ENCODE measurements at regions not wholly inside any gene's neighbourhood (a gene's known extent, or its start where the extent isn't known, plus 50 kb on each side); places are given as distances from the start of the nearest gene placed in this dataset.
"Not testable (repeated sequence)": the region's sequence is repeated elsewhere in the genome, so short reads cannot be mapped to it uniquely, and the experiment has no call there.

- DNase-seq (ENCODE audit: low spot score) (no peak), ATAC-seq (ENCODE audit: low read depth) (no peak)
- Histone ChIP-seq H3K4me3 (ENCODE audit: severe bottlenecking) (no peak overlapping the region), H3K9me3 (ENCODE audit: severe bottlenecking) (no peaks in the 10 kb centered on the region), H3K27me3 (ENCODE audit: insufficient read depth, poor library complexity, severe bottlenecking) (no peaks in the 10 kb centered on the region), H3K36me3 (ENCODE audit: low read depth) (no peaks in the 10 kb centered on the region), H3K27ac (ENCODE audit: poor library complexity, severe bottlenecking) (no peak overlapping the region), H3K4me1 (ENCODE audit: insufficient read depth, poor library complexity, severe bottlenecking) (no peaks in the 10 kb centered on the region)
- TF ChIP-seq CTCF (IDR thresholded peaks at IDR 0.05; ENCODE audit: poor library complexity, severe bottlenecking): no peak
These were observed 488.7 kb downstream of the OMA1 start for GRCh38 chr1:58057826-58058225.

GRCh38 chr1:58051187-58051586, 495.3 kb downstream of the OMA1 start:
- H3K36me3 ChIP-seq (ENCODE audit: low read depth); H3K4me3 ChIP-seq (ENCODE audit: severe bottlenecking); H3K27ac ChIP-seq (ENCODE audit: poor library complexity, severe bottlenecking); H3K4me1 ChIP-seq (ENCODE audit: insufficient read depth, poor library complexity, severe bottlenecking); DNase-seq (ENCODE audit: low spot score); H3K27me3 ChIP-seq (ENCODE audit: insufficient read depth, poor library complexity, severe bottlenecking); ATAC-seq (ENCODE audit: low read depth); H3K9me3 ChIP-seq (ENCODE audit: severe bottlenecking): not testable (repeated sequence)

GRCh38 chr1:58047265-58047858, 499.2 kb downstream of the OMA1 start:
- Histone ChIP-seq H3K4me1 (ENCODE audit: insufficient read depth, poor library complexity, severe bottlenecking) (no peaks in the 10 kb centered on the region), H3K4me3 (ENCODE audit: severe bottlenecking) (no peak overlapping the region), H3K27me3 (ENCODE audit: insufficient read depth, poor library complexity, severe bottlenecking) (no peaks in the 10 kb centered on the region), H3K9me3 (ENCODE audit: severe bottlenecking) (no peaks in the 10 kb centered on the region), H3K36me3 (ENCODE audit: low read depth) (no peaks in the 10 kb centered on the region), H3K27ac (ENCODE audit: poor library complexity, severe bottlenecking) (no peak overlapping the region)
- no peak for DNase-seq (ENCODE audit: low spot score)
- ATAC-seq (ENCODE audit: low read depth): peak; percentile 64; the same call in 1 of the 3 replicates
- TF ChIP-seq CTCF (IDR thresholded peaks at IDR 0.05; ENCODE audit: poor library complexity, severe bottlenecking): peak; percentile 83

GRCh38 chr1:58045094-58045705, 501.3 kb downstream of the OMA1 start:
- Histone ChIP-seq H3K9me3 (ENCODE audit: severe bottlenecking) (no peaks in the 10 kb centered on the region), H3K27me3 (ENCODE audit: insufficient read depth, poor library complexity, severe bottlenecking) (no peaks in the 10 kb centered on the region), H3K4me1 (ENCODE audit: insufficient read depth, poor library complexity, severe bottlenecking) (peaks cover 5% of the 10 kb centered on the region), H3K4me3 (ENCODE audit: severe bottlenecking) (no peak overlapping the region), H3K36me3 (ENCODE audit: low read depth) (no peaks in the 10 kb centered on the region), H3K27ac (ENCODE audit: poor library complexity, severe bottlenecking) (no peak overlapping the region)
- DNase-seq (ENCODE audit: low spot score): no peak
- no peak for ATAC-seq (ENCODE audit: low read depth)
- no peak for TF ChIP-seq CTCF (IDR thresholded peaks at IDR 0.05; ENCODE audit: poor library complexity, severe bottlenecking)

GRCh38 chr1:58041621-58042020, 504.9 kb downstream of the OMA1 start:
- H3K27me3 ChIP-seq (ENCODE audit: insufficient read depth, poor library complexity, severe bottlenecking): peaks cover 3% of the 10 kb centered on the region
- H3K4me1 ChIP-seq (ENCODE audit: insufficient read depth, poor library complexity, severe bottlenecking): peaks cover 5% of the 10 kb centered on the region
- no peaks in the 10 kb centered on the region for H3K9me3 ChIP-seq (ENCODE audit: severe bottlenecking)
- no peaks in the 10 kb centered on the region for H3K36me3 ChIP-seq (ENCODE audit: low read depth)
- no peak overlapping the region for H3K4me3 ChIP-seq (ENCODE audit: severe bottlenecking)
- H3K27ac ChIP-seq (ENCODE audit: poor library complexity, severe bottlenecking): no peak overlapping the region
- DNase-seq (ENCODE audit: low spot score) (no peak), ATAC-seq (ENCODE audit: low read depth) (peak; percentile 86)
- TF ChIP-seq CTCF (IDR thresholded peaks at IDR 0.05; ENCODE audit: poor library complexity, severe bottlenecking): no peak
